ENCODE measurements at regions not wholly inside any gene's neighbourhood (a gene's known extent, or its start where the extent isn't known, plus 50 kb on each side); places are given as distances from the start of the nearest gene placed in this dataset.
"Not testable (repeated sequence)": the region's sequence is repeated elsewhere in the genome, so short reads cannot be mapped to it uniquely, and the experiment has no call there.

DNA sequence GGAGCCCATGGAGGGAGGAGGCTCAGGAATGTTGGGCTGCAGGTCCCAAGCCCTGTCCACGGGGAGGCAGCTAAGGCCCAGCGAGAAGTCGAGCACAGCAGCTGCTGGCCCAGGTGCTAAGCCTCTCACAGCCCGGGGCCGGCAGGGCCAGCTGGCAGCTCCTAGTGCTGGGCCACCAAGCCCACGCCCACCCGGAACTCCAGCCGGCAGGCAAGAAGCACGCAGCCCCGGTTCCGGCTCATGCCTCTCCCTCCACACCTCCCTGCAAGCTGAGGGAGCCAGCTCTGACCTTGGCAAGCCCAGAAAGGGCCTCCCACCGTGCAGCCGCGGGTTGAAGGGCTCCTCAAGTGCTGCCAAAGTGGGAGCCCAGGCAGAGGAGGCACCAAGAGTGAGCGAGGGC lies 121.3 kb upstream of the HMX1 start:
- TF ChIP-seq, protein P1, sequence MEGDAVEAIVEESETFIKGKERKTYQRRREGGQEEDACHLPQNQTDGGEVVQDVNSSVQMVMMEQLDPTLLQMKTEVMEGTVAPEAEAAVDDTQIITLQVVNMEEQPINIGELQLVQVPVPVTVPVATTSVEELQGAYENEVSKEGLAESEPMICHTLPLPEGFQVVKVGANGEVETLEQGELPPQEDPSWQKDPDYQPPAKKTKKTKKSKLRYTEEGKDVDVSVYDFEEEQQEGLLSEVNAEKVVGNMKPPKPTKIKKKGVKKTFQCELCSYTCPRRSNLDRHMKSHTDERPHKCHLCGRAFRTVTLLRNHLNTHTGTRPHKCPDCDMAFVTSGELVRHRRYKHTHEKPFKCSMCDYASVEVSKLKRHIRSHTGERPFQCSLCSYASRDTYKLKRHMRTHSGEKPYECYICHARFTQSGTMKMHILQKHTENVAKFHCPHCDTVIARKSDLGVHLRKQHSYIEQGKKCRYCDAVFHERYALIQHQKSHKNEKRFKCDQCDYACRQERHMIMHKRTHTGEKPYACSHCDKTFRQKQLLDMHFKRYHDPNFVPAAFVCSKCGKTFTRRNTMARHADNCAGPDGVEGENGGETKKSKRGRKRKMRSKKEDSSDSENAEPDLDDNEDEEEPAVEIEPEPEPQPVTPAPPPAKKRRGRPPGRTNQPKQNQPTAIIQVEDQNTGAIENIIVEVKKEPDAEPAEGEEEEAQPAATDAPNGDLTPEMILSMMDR (IDR thresholded peaks at IDR 0.05; ENCODE audit: low read depth, low read length, poor library complexity, severe bottlenecking), result not testable (repeated sequence)
- not testable (repeated sequence) for TF ChIP-seq EZH2phosphoT487 (IDR thresholded peaks at IDR 0.05; ENCODE audit: borderline replicate concordance, low read length)
